Liver (tissue), 3 donors: ENCODE measurements at regions not wholly inside any gene's neighbourhood (a gene's known extent, or its start where the extent isn't known, plus 50 kb on each side); places are given as distances from the start of the nearest gene placed in this dataset.

ENCODE experiments used
- ATF3 ChIP-seq: IDR thresholded peaks from 2 replicates; pipeline ENCODE4 v1.6.1; 2016; ENCODE audit warnings: antibody characterized with exemption
- CTCF ChIP-seq: fragments of 150-350 bp; IDR thresholded peaks from 2 replicates; pipeline ENCODE4 v1.5.1; 2017; ENCODE audit warnings: improper control_type of control experiment, low read depth, low read length; ENCODE audit not compliant: missing input control
- HNF4G ChIP-seq: IDR thresholded peaks from 2 replicates; pipeline ENCODE4 v1.6.1; 2016; ENCODE audit warnings: antibody characterized with exemption
- MAX ChIP-seq: IDR thresholded peaks from 2 replicates; pipeline ENCODE4 v1.6.1; 2016; ENCODE audit warnings: antibody characterized with exemption
- RAD21 ChIP-seq, 2 donors: IDR thresholded peaks; 2 replicates each; pipeline ENCODE4 v1.6.1; 2016; ENCODE audit warnings: antibody characterized with exemption in 2 of 2, mild to moderate bottlenecking in 2 of 2
- REST ChIP-seq: IDR thresholded peaks from 2 replicates; pipeline ENCODE4 v1.6.1; 2016; ENCODE audit warnings: antibody characterized with exemption, mild to moderate bottlenecking
- TAF1 ChIP-seq: conservative IDR thresholded peaks from 2 replicates; pipeline ENCODE4 v1.6.1; 2016; ENCODE audit warnings: antibody characterized with exemption, mild to moderate bottlenecking
- YY1 ChIP-seq: IDR thresholded peaks from 2 replicates; pipeline ENCODE4 v1.6.1; 2016; ENCODE audit warnings: antibody characterized with exemption, mild to moderate bottlenecking
- donor health status: healthy.
- donor health status: healthy.

GRCh38 chr18:27711382-27711781, 465.5 kb downstream of the CDH2 start:
- TF ChIP-seq ATF3 (no peak), CTCF (no peak), HNF4G (no peak), TAF1 (no peak), REST (no peak), RAD21 (IDR thresholded peaks at IDR 0.05) (no peak), MAX (no peak), YY1 (no peak)
